GM12878 (cell line): ENCODE measurements at regions not wholly inside any gene's neighbourhood (a gene's known extent, or its start where the extent isn't known, plus 50 kb on each side); places are given as distances from the start of the nearest gene placed in this dataset.

Experiments
- ATAC-seq: fragments of 200-7000 bp; cut with Tn5 transposase; 3 replicates; pipeline ENCODE4 v1.9.1; 2020; ENCODE audit warnings: mild to moderate bottlenecking, moderate library complexity
- BruUV-seq: library from RNA; stranded (reverse); fragments of 400-500 nt; replicated peaks from 2 replicates; lab custom pipeline; 2021; lab: Mats Ljungman, UMichigan
- CTCF ChIA-PET: fragments of 300-600 bp; sonication (Branson Sonifier 250); formaldehyde crosslinking; extraction: SDS; loops from one replicate; lab custom pipeline; 2021; ENCODE audit warnings: inconsistent platforms; lab: Yijun Ruan, JAX
- POLR2A ChIA-PET: fragments of 350-600 bp; formaldehyde crosslinking; extraction: SDS; loops from one replicate; lab custom pipeline; 2021; ENCODE audit warnings: inconsistent platforms; lab: Charles Lee
- RAD21 ChIA-PET: fragments of 300-600 bp; sonication (Branson Sonifier 250); formaldehyde crosslinking; loops from one replicate; lab custom pipeline; 2023; ENCODE audit warnings: antibody characterized with exemption; ENCODE audit not compliant: unreplicated experiment; lab: Charles Lee
- SMC1A ChIA-PET: fragments of 300-600 bp; sonication (Branson Sonifier 250); formaldehyde crosslinking; loops from one replicate; lab custom pipeline; 2023; ENCODE audit not compliant: unreplicated experiment, uncharacterized antibody; lab: Charles Lee
- DNase-seq: peaks from one replicate; pipeline ENCODE4 v3.0.0-alpha.2; 2011; ENCODE audit warnings: low read depth, low spot score
- FAIRE-seq: peaks from 3 replicates; lab custom pipeline; 2011; peaks lifted over from hg19 to GRCh38; lab: Jason Lieb, UNC
- H2AFZ ChIP-seq: 2 replicates; pipeline ENCODE4 v1.6.0; 2011; ENCODE audit warnings: low read depth, low read length, control low read depth; ENCODE audit not compliant: control insufficient read depth
- H3K27ac ChIP-seq: 2 replicates; pipeline ENCODE4 v1.5.1; 2011; ENCODE audit warnings: control low read depth; ENCODE audit not compliant: control insufficient read depth, insufficient read depth
- H3K27me3 ChIP-seq, 2 experiments: replicated peaks in 1 of 2; 2 replicates each; pipeline versions ENCODE4 v1.6.0 to v1.6.1; 2011; ENCODE audit warnings: low read length in 1 of 2; ENCODE audit not compliant: control insufficient read depth in 2 of 2, insufficient read depth in 2 of 2
- H3K36me3 ChIP-seq, 2 experiments: 2 replicates each; pipeline ENCODE4 v1.5.1; 2011; ENCODE audit warnings: low read length in 1 of 2; ENCODE audit not compliant: control insufficient read depth in 2 of 2, insufficient read depth in 2 of 2
- H3K4me1 ChIP-seq: 2 replicates; pipeline ENCODE4 v1.6.1; 2011; ENCODE audit warnings: mild to moderate bottlenecking, low read length, moderate library complexity, mixed read lengths; ENCODE audit not compliant: control insufficient read depth, insufficient read depth
- H3K4me2 ChIP-seq: 2 replicates; pipeline ENCODE4 v1.6.0; 2011; ENCODE audit warnings: control low read depth; ENCODE audit not compliant: control insufficient read depth, insufficient read depth
- H3K4me3 ChIP-seq: fragments of 200-600 bp; sonication (generic); 2 replicates; pipeline ENCODE4 v1.5.1; 2016
- H3K79me2 ChIP-seq: 2 replicates; pipeline ENCODE4 v1.6.0; 2011; ENCODE audit warnings: low read length; ENCODE audit not compliant: control insufficient read depth, insufficient read depth
- H3K9ac ChIP-seq: 2 replicates; pipeline ENCODE4 v1.8.0; 2011; ENCODE audit warnings: low read length, control low read depth, mixed read lengths; ENCODE audit not compliant: control insufficient read depth, insufficient read depth
- H3K9me3 ChIP-seq: replicated peaks from 3 replicates; pipeline ENCODE4 v1.5.1; 2011; ENCODE audit warnings: mild to moderate bottlenecking, low read length; ENCODE audit not compliant: control insufficient read depth, insufficient read depth
- H4K20me1 ChIP-seq: 2 replicates; pipeline ENCODE4 v1.6.0; 2011; ENCODE audit not compliant: control insufficient read depth, insufficient read depth
- KDM1A ChIP-seq: fragments of 200-600 bp; sonication (generic); IDR thresholded peaks from 2 replicates; pipeline ENCODE4 v1.6.1; 2016; ENCODE audit warnings: borderline replicate concordance
- PBX3 ChIP-seq: IDR thresholded peaks from 2 replicates; pipeline ENCODE4 v1.6.1; 2011; ENCODE audit warnings: mild to moderate bottlenecking, low read depth, low read length, moderate library complexity; ENCODE audit not compliant: insufficient replicate concordance
- PRDM15 ChIP-seq: fragments of 450-650 bp; formaldehyde crosslinking; IDR thresholded peaks from 2 replicates; pipeline ENCODE4 v1.4.0; 2020; ENCODE audit warnings: mild to moderate bottlenecking, moderate library complexity
- RAD21 ChIP-seq: IDR thresholded peaks from 2 replicates; pipeline ENCODE4 v1.6.1; 2011; ENCODE audit warnings: mild to moderate bottlenecking, low read depth, low read length, moderate library complexity; ENCODE audit not compliant: insufficient read depth
- SMARCA5 ChIP-seq: fragments of 450-650 bp; IDR thresholded peaks from 2 replicates; pipeline ENCODE4 v1.6.1; 2017; ENCODE audit warnings: mild to moderate bottlenecking
- ZNF207 ChIP-seq: fragments of 450-650 bp; IDR thresholded peaks from 2 replicates; pipeline ENCODE4 v1.6.1; 2014; ENCODE audit warnings: antibody characterized with exemption, mild to moderate bottlenecking, borderline replicate concordance
- WGBS: methylation state at CpG from one replicate; pipeline ENCODE4 v1.1.6; 2016; ENCODE audit warnings: low lambda C conversion rate; ENCODE audit not compliant: insufficient replicate concordance, insufficient coverage; ENCODE audit errors: missing lambda C conversion rate; 5-methylcytosine and 5-hydroxymethylcytosine counted together
- in situ Hi-C: fragments of 300-500 bp; cut with MboI; formaldehyde crosslinking; loops from 9 replicates; pipeline ENCODE4 v1.14.3; 2018; ENCODE audit warnings: mixed read lengths
- intact Hi-C: fragments of 100-400 bp; cut with micrococcal nuclease; formaldehyde crosslinking; loops from one replicate; pipeline ENCODE4 v1.14.2; 2022; ENCODE audit not compliant: unreplicated experiment

- no TSS peak for BruUV-seq
- intact Hi-C loops, result no loop called here
- SMC1A ChIA-PET, result no interaction called here
- CTCF ChIA-PET, result no interaction called here
- Histone ChIP-seq H3K4me3 (no peak overlapping the region), H2AFZ (no peak overlapping the region), H3K79me2 (no peaks in the 10 kb centered on the region), H3K4me1 (no peaks in the 10 kb centered on the region), H3K36me3 (no peaks in the 10 kb centered on the region), H4K20me1 (no peaks in the 10 kb centered on the region), H3K9me3 (no peaks in the 10 kb centered on the region), H3K27ac (no peak overlapping the region), H3K4me2 (no peak overlapping the region), H3K9ac (no peak overlapping the region)
- no peak for ATAC-seq
- in situ Hi-C loops, result no loop called here
- WGBS, result 83% methylated on average over 1 of the region's 1 CpG
- FAIRE-seq, result no peak
- RAD21 ChIA-PET, result no interaction called here
- DNase-seq, result no peak
- TF ChIP-seq PRDM15 (CRISPR knock-in tag) (no peak), ZNF207 (no peak), RAD21 (no peak), SMARCA5 (no peak), PBX3 (no peak), KDM1A (no peak)
- TF ChIP-seq, all 136 proteins: peak for 0
- POLR2A ChIA-PET, result no interaction called here
- no peaks in the 10 kb centered on the region; a peak in 2 of 4 replicates for H3K27me3 ChIP-seq
Measured at GRCh38 chr3:180747805-180748361, 68.6 kb upstream of the CCDC39 start.
